ENCODE measurements at regions not wholly inside any gene's neighbourhood (a gene's known extent, or its start where the extent isn't known, plus 50 kb on each side); places are given as distances from the start of the nearest gene placed in this dataset.

- Mint-ChIP-seq H3K4me3 (no peak overlapping the region), H3K9me3 (no peaks in the 10 kb centered on the region), H3K4me1 (no peaks in the 10 kb centered on the region), H3K27me3 (ENCODE audit: insufficient read depth, low read depth, poor library complexity) (no peaks in the 10 kb centered on the region), H3K27ac (no peak overlapping the region), H3K36me3 (ENCODE audit: low read depth) (no peaks in the 10 kb centered on the region)
- H3K4me3 ChIP-seq = no peak overlapping the region
- TF ChIP-seq ZNF331 (CRISPR knock-in tag; IDR thresholded peaks at IDR 0.05; ENCODE audit: low read depth) = no peak
- no peak for TF ChIP-seq ZNF114 (CRISPR knock-in tag; IDR thresholded peaks at IDR 0.05)
- TF ChIP-seq CTCF (conservative IDR thresholded peaks at IDR 0.05; ENCODE audit: low read depth in 2 of 2) = no peak
- TF ChIP-seq EZH2 (IDR thresholded peaks at IDR 0.05; ENCODE audit: low read depth, unreplicated experiment) = no peak
- no peak for TF ChIP-seq JUNB (IDR thresholded peaks at IDR 0.05; ENCODE audit: unreplicated experiment)
- TF ChIP-seq ETS1 (IDR thresholded peaks at IDR 0.05) = no peak
- no peak for TF ChIP-seq CREB1 (CRISPR knock-in tag; IDR thresholded peaks at IDR 0.05; ENCODE audit: low read depth)
- no peak for TF ChIP-seq STAT1 (IDR thresholded peaks at IDR 0.05; ENCODE audit: unreplicated experiment)
- TF ChIP-seq EZH2phosphoT487 (IDR thresholded peaks at IDR 0.05; ENCODE audit: unreplicated experiment) = no peak
- TF ChIP-seq POLR2AphosphoS5 (IDR thresholded peaks at IDR 0.05; ENCODE audit: low read depth) = no peak
- no peak for TF ChIP-seq ZNF462 (CRISPR knock-in tag; IDR thresholded peaks at IDR 0.05)
- TF ChIP-seq NANOG (IDR thresholded peaks at IDR 0.05; ENCODE audit: borderline replicate concordance) = no peak
- no peak for TF ChIP-seq REST (IDR thresholded peaks at IDR 0.05; ENCODE audit: unreplicated experiment)
- no peaks in the 10 kb centered on the region for H3K79me2 ChIP-seq (replicated peaks; ENCODE audit: insufficient read depth)
- H2AFZ ChIP-seq = no peak overlapping the region
- H3K36me3 ChIP-seq (ENCODE audit: insufficient read depth) = peaks cover 3% of the 10 kb centered on the region; the same call in 1 of the 2 replicates
- no peak overlapping the region for H3K4me2 ChIP-seq
- no peaks in the 10 kb centered on the region for H3K27me3 ChIP-seq (ENCODE audit: insufficient read depth)
- no peaks in the 10 kb centered on the region for H3F3A ChIP-seq (replicated peaks; ENCODE audit: low read depth)
- H3K9me2 ChIP-seq (ENCODE audit: insufficient read depth) = peaks cover 5% of the 10 kb centered on the region; the same call in 1 of the 2 replicates
- DNase-seq (ENCODE audit: low spot score) (no peak), ATAC-seq (no peak)
- no peak overlapping the region for H3K27ac ChIP-seq (ENCODE audit: low read depth)
- no peaks in the 10 kb centered on the region for H4K20me1 ChIP-seq (replicated peaks; ENCODE audit: insufficient read depth)
- H3K4me1 ChIP-seq (ENCODE audit: insufficient read depth) = peaks cover 11% of the 10 kb centered on the region
Observed at GRCh38 chr14:40271480-40271879, 839.2 kb upstream of the FBXO33 start.

Data from GM23338 (cell line).